ACC112 (cell line): ENCODE measurements at regions not wholly inside any gene's neighbourhood (a gene's known extent, or its start where the extent isn't known, plus 50 kb on each side); places are given as distances from the start of the nearest gene placed in this dataset.

Experiments
- H2AFZ ChIP-seq: fragments of 200-600 bp; sonication (generic); one replicate; pipeline ENCODE4 v1.6.0; 2017; ENCODE audit warnings: antibody characterized with exemption, low read length; ENCODE audit not compliant: unreplicated experiment
- H3K27ac ChIP-seq: fragments of 200-600 bp; sonication (generic); 2 replicates; pipeline ENCODE4 v1.5.1; 2014; ENCODE audit warnings: low read depth, mild to moderate bottlenecking, antibody characterized with exemption, low read length, moderate library complexity
- H3K27me3 ChIP-seq: fragments of 200-600 bp; sonication (generic); 2 replicates; pipeline ENCODE4 v1.6.1; 2014; ENCODE audit warnings: mild to moderate bottlenecking, antibody characterized with exemption, low read length, moderate library complexity, mixed read lengths; ENCODE audit not compliant: insufficient read depth
- H3K36me3 ChIP-seq: fragments of 200-600 bp; sonication (generic); 2 replicates; pipeline ENCODE4 v1.6.1; 2016; ENCODE audit warnings: mild to moderate bottlenecking, antibody characterized with exemption, low read length, moderate library complexity, mixed read lengths; ENCODE audit not compliant: insufficient read depth
- H3K4me1 ChIP-seq: fragments of 200-600 bp; sonication (generic); one replicate; pipeline ENCODE4 v1.6.1; 2016; ENCODE audit warnings: low read length, mixed read lengths; ENCODE audit not compliant: insufficient read depth, unreplicated experiment, control insufficient read depth
- H3K4me3 ChIP-seq: fragments of 200-600 bp; sonication (generic); 2 replicates; pipeline ENCODE4 v1.5.1; 2014; ENCODE audit warnings: mild to moderate bottlenecking, low read depth, low read length
- H3K79me2 ChIP-seq: fragments of 200-600 bp; sonication (generic); one replicate; pipeline ENCODE4 v1.6.0; 2016; ENCODE audit warnings: low read length; ENCODE audit not compliant: control insufficient read depth, unreplicated experiment, insufficient read depth

GRCh38 chr19:28981994-28982393 lies 231.0 kb downstream of the UQCRFS1 start:
- Histone ChIP-seq H3K27me3 (no peaks in the 10 kb centered on the region), H3K27ac (no peak overlapping the region), H3K36me3 (no peaks in the 10 kb centered on the region)

GRCh38 chr19:28981518-28981917 lies 231.4 kb downstream of the UQCRFS1 start:
- Histone ChIP-seq H3K4me3 (no peak overlapping the region), H3K27ac (no peak overlapping the region), H3K4me1 (no peaks in the 10 kb centered on the region), H3K79me2 (no peaks in the 10 kb centered on the region), H3K36me3 (no peaks in the 10 kb centered on the region), H3K27me3 (no peaks in the 10 kb centered on the region), H2AFZ (no peak overlapping the region)

More at GRCh38 chr19:28981994-28982393, 231.0 kb downstream of the UQCRFS1 start:
- no peaks in the 10 kb centered on the region for H3K79me2 ChIP-seq
- no peak overlapping the region for H3K4me3 ChIP-seq
- H2AFZ ChIP-seq, result no peak overlapping the region
- H3K4me1 ChIP-seq, result no peaks in the 10 kb centered on the region

GRCh38 chr19:28980236-28980868 lies 232.6 kb downstream of the UQCRFS1 start:
- Histone ChIP-seq H3K79me2 (no peaks in the 10 kb centered on the region), H3K27me3 (no peaks in the 10 kb centered on the region), H3K4me3 (no peak overlapping the region), H2AFZ (peak overlapping the region; percentile 38), H3K4me1 (no peaks in the 10 kb centered on the region), H3K36me3 (no peaks in the 10 kb centered on the region), H3K27ac (no peak overlapping the region)

- Histone ChIP-seq H3K4me3 (no peak overlapping the region), H2AFZ (no peak overlapping the region), H3K27me3 (no peaks in the 10 kb centered on the region), H3K27ac (no peak overlapping the region), H3K79me2 (no peaks in the 10 kb centered on the region), H3K36me3 (no peaks in the 10 kb centered on the region), H3K4me1 (no peaks in the 10 kb centered on the region)
These were observed 235.1 kb downstream of the UQCRFS1 start for GRCh38 chr19:28977826-28978225.

DNA sequence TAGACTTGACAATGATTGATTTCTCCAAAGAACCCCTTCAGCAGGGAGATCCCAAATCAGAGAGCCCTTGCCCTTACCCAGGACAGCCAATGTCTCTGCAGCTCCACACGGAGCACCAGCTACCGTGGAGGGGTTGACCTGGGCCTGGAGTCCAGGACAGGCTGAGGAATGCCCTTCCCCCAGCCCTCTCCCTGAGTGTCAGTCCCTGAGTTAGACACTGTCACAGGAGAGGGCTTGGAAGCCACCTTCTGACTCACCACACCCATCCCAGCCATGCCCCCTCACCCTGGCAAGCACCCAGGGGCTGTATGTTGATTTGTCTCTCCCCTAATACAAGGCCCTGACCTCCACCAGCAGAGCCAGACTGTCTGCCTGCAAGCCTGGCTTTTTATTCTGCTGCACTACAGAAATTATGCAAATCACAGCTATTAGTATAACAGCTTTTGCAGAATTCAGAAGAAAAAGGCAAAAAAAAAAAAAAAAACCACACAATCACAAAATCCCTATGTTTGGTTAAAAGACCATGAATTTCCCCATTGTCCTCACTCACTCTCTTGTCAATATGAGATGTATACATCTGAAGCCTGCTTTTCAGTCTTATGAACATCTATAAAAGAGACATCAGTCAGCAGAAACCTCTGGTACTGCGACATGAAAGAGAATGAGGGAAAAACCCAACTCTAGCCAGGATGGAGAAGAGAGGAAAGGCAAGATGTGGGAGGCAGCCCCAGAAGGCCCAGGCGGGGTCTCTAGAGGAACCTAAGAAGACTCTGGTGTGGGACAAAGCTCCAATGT lies 240.7 kb downstream of the UQCRFS1 start:
- no peak overlapping the region for H3K4me3 ChIP-seq
- no peaks in the 10 kb centered on the region for H3K27me3 ChIP-seq
- no peaks in the 10 kb centered on the region for H3K36me3 ChIP-seq
- no peak overlapping the region for H3K27ac ChIP-seq
- H3K4me1 ChIP-seq, result peaks cover 6% of the 10 kb centered on the region
- no peaks in the 10 kb centered on the region for H3K79me2 ChIP-seq
- H2AFZ ChIP-seq, result no peak overlapping the region

DNA sequence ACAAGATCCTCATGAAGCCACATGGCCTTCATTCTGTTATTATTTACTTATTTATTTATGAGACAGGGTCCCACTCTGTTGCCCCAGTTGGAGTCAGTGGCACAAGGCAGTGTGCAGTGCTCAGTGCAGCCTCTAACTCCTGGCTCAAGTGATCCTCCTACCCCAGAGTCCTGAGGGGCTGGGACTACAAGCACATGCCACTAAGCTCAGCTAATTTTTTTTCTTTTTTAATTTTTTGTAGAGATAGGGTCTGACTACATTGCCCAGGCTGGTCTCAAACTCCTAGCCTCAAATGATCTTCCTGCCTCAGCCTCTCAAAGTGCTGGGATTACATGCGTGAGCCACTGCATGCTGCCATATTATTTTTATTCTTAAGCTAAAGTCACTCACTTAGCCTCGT lies 241.4 kb downstream of the UQCRFS1 start:
- H3K36me3 ChIP-seq, result no peaks in the 10 kb centered on the region
- H3K27me3 ChIP-seq, result no peaks in the 10 kb centered on the region
- no peak overlapping the region for H3K4me3 ChIP-seq
- peaks cover 13% of the 10 kb centered on the region for H3K4me1 ChIP-seq
- H3K27ac ChIP-seq, result no peak overlapping the region
- H3K79me2 ChIP-seq, result no peaks in the 10 kb centered on the region
- H2AFZ ChIP-seq, result no peak overlapping the region

DNA sequence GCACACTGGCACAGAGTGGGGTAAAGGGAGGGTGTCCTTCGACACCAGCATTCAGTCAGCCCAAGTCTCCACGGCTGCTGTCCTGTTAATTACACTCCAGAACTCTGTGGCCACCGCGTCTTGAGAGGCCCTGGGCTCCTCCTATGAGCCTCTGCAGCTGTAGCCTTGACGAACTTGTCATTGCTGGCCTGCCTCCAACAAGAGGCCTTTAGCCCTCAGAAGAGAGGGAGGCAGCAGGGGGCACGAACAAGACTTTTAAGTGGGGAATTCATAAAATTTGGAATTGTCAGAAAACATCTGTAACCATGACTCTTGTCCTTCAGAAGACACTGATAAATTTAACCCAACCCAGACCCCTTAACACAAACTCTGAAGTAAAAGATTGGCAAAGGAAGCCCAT lies 241.9 kb downstream of the UQCRFS1 start:
- H3K4me3 ChIP-seq, result no peak overlapping the region
- no peak overlapping the region for H3K27ac ChIP-seq
- H3K36me3 ChIP-seq, result no peaks in the 10 kb centered on the region

GRCh38 chr19:28968721-28969120 lies 244.2 kb downstream of the UQCRFS1 start:
- H3K79me2 ChIP-seq, result no peaks in the 10 kb centered on the region
- H3K27ac ChIP-seq, result no peak overlapping the region
- H3K4me3 ChIP-seq, result no peak overlapping the region
- H3K4me1 ChIP-seq, result peaks cover 17% of the 10 kb centered on the region
- no peaks in the 10 kb centered on the region for H3K27me3 ChIP-seq
- no peak overlapping the region for H2AFZ ChIP-seq
- no peaks in the 10 kb centered on the region for H3K36me3 ChIP-seq

More for the DNA sequence above, 241.9 kb downstream of the UQCRFS1 start:
- no peak overlapping the region for H2AFZ ChIP-seq
- H3K79me2 ChIP-seq, result no peaks in the 10 kb centered on the region
- no peaks in the 10 kb centered on the region for H3K27me3 ChIP-seq
- peaks cover 17% of the 10 kb centered on the region for H3K4me1 ChIP-seq

GRCh38 chr19:28966737-28967399 lies 246.1 kb downstream of the UQCRFS1 start:
- peaks cover 31% of the 10 kb centered on the region for H3K4me1 ChIP-seq
- H3K79me2 ChIP-seq, result no peaks in the 10 kb centered on the region
- no peaks in the 10 kb centered on the region for H3K27me3 ChIP-seq
- H3K36me3 ChIP-seq, result no peaks in the 10 kb centered on the region
- no peak overlapping the region for H3K27ac ChIP-seq
- H3K4me3 ChIP-seq, result no peak overlapping the region
- H2AFZ ChIP-seq, result peak overlapping the region; percentile 25

DNA sequence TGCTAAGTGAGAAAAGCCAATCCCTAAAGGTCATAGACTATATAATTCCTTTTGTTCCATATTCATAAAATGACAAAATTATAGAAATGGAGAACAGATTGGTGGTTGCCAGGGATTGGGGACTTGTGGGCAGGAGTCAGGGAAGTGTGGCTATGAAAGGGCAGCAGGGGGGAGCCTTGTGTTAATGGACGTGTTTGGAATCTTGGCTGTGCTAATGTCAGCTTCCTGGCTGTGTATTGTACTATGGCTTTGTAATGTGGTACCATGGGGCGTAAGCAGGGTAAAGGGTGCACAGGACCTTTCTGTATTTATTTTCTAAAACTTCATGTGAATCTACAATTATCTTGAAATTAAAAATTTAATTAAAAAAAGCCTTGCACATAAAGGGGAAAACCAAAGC lies 248.5 kb downstream of the UQCRFS1 start:
- Histone ChIP-seq H3K36me3 (no peaks in the 10 kb centered on the region), H3K27ac (no peak overlapping the region), H2AFZ (no peak overlapping the region), H3K27me3 (no peaks in the 10 kb centered on the region), H3K79me2 (no peaks in the 10 kb centered on the region), H3K4me1 (peaks cover 49% of the 10 kb centered on the region), H3K4me3 (no peak overlapping the region)
